Caco-2 (cell line): ENCODE measurements at regions not wholly inside any gene's neighbourhood (a gene's known extent, or its start where the extent isn't known, plus 50 kb on each side); places are given as distances from the start of the nearest gene placed in this dataset.

Source experiments
- BruUV-seq: library from RNA; stranded (reverse); fragments of 400-500 nt; replicated peaks from 2 replicates; lab custom pipeline; 2021; lab: Mats Ljungman, UMichigan
- CTCF ChIA-PET: fragments of 300-600 bp; sonication (Branson Sonifier 250); formaldehyde crosslinking; loops from one replicate; lab custom pipeline; 2022; ENCODE audit warnings: antibody characterized with exemption; lab: Charles Lee
- POLR2A ChIA-PET: fragments of 300-600 bp; sonication (Branson Sonifier 250); formaldehyde crosslinking; loops from one replicate; lab custom pipeline; 2022; ENCODE audit warnings: antibody characterized with exemption; lab: Charles Lee
- DNase-seq, 2 experiments: peaks; one replicate each; pipeline versions ENCODE4 v3.0.0 to v3.0.0-alpha.2; 2020 to 2022
- H3K27me3 ChIP-seq: replicated peaks from 2 replicates; pipeline ENCODE4 v1.6.0; 2011; ENCODE audit warnings: low read length; ENCODE audit not compliant: control insufficient read depth, insufficient read depth
- H3K36me3 ChIP-seq: 2 replicates; pipeline ENCODE4 v1.5.1; 2011; ENCODE audit warnings: low read length; ENCODE audit not compliant: control insufficient read depth, insufficient read depth
- H3K4me1 ChIP-seq: fragments of 250-450 bp; sonication (Bioruptor Pico); 2 replicates; pipeline ENCODE4 v1.5.1; 2020; ENCODE audit warnings: mild to moderate bottlenecking
- H3K4me3 ChIP-seq: 2 replicates; pipeline ENCODE4 v1.5.1; 2011; ENCODE audit warnings: low read depth, mild to moderate bottlenecking, control low read depth, low read length
- H3K9me3 ChIP-seq: fragments of 250-450 bp; sonication (Bioruptor Pico); 2 replicates; pipeline ENCODE4 v1.5.1; 2020; ENCODE audit warnings: mild to moderate bottlenecking, moderate library complexity
- H3K27ac Mint-ChIP-seq: one replicate; pipeline ENCODE4 v1.8.0; 2022; ENCODE audit warnings: mixed read lengths; ENCODE audit not compliant: unreplicated experiment
- H3K27me3 Mint-ChIP-seq: one replicate; pipeline ENCODE4 v1.8.0; 2022; ENCODE audit warnings: mixed read lengths; ENCODE audit not compliant: insufficient read depth, unreplicated experiment
- H3K36me3 Mint-ChIP-seq: one replicate; pipeline ENCODE4 v1.8.0; 2022; ENCODE audit warnings: mild to moderate bottlenecking, mixed read lengths; ENCODE audit not compliant: insufficient read depth, unreplicated experiment
- H3K4me1 Mint-ChIP-seq: one replicate; pipeline ENCODE4 v1.8.0; 2022; ENCODE audit warnings: low read depth, mixed read lengths; ENCODE audit not compliant: unreplicated experiment
- H3K4me3 Mint-ChIP-seq: one replicate; pipeline ENCODE4 v1.8.0; 2022; ENCODE audit warnings: mild to moderate bottlenecking, moderate library complexity, mixed read lengths; ENCODE audit not compliant: unreplicated experiment
- H3K9me3 Mint-ChIP-seq: one replicate; pipeline ENCODE4 v1.8.0; 2022; ENCODE audit warnings: mixed read lengths; ENCODE audit not compliant: unreplicated experiment
- intact Hi-C: fragments of 100-400 bp; cut with micrococcal nuclease; formaldehyde crosslinking; loops from one replicate; pipeline ENCODE4 v1.10.0; 2022; ENCODE audit not compliant: unreplicated experiment
- TF ChIP-seq, protein P1 (sequence below), 2 experiments: fragments of 200-600 bp in 1 of 2; IDR thresholded peaks; 1 replicate in 1 of 2; 2 replicates in 1 of 2; pipeline versions ENCODE4 v1.5.1 to v1.8.0; 2011 to 2022; ENCODE audit warnings: antibody characterized with exemption in 1 of 2, control low read depth in 1 of 2, inconsistent platforms in 1 of 2, low read depth in 1 of 2, low read length in 1 of 2, mild to moderate bottlenecking in 1 of 2, moderate library complexity in 1 of 2; ENCODE audit not compliant: insufficient read depth in 1 of 2, severe bottlenecking in 1 of 2, unreplicated experiment in 1 of 2

- no peaks in the 10 kb centered on the region for H3K36me3 ChIP-seq
- Mint-ChIP-seq H3K36me3 (no peaks in the 10 kb centered on the region), H3K27ac (no peak overlapping the region), H3K9me3 (no peaks in the 10 kb centered on the region), H3K27me3 (no peaks in the 10 kb centered on the region), H3K4me1 (no peaks in the 10 kb centered on the region), H3K4me3 (no peak overlapping the region)
- no peak for DNase-seq
- POLR2A ChIA-PET, result no interaction called here
- intact Hi-C loops, result no loop called here
- TF ChIP-seq, protein P1, sequence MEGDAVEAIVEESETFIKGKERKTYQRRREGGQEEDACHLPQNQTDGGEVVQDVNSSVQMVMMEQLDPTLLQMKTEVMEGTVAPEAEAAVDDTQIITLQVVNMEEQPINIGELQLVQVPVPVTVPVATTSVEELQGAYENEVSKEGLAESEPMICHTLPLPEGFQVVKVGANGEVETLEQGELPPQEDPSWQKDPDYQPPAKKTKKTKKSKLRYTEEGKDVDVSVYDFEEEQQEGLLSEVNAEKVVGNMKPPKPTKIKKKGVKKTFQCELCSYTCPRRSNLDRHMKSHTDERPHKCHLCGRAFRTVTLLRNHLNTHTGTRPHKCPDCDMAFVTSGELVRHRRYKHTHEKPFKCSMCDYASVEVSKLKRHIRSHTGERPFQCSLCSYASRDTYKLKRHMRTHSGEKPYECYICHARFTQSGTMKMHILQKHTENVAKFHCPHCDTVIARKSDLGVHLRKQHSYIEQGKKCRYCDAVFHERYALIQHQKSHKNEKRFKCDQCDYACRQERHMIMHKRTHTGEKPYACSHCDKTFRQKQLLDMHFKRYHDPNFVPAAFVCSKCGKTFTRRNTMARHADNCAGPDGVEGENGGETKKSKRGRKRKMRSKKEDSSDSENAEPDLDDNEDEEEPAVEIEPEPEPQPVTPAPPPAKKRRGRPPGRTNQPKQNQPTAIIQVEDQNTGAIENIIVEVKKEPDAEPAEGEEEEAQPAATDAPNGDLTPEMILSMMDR (IDR thresholded peaks at IDR 0.05; ENCODE audit: insufficient read depth in 1 of 2, low read depth in 1 of 2, low read length in 1 of 2, severe bottlenecking in 1 of 2, unreplicated experiment in 1 of 2), result no peak
- H3K9me3 ChIP-seq, result no peaks in the 10 kb centered on the region
- no peak overlapping the region for H3K4me3 ChIP-seq
- H3K4me1 ChIP-seq, result no peaks in the 10 kb centered on the region
- no TSS peak for BruUV-seq
- H3K27me3 ChIP-seq, result no peaks in the 10 kb centered on the region
- CTCF ChIA-PET, result no interaction called here
Observed at GRCh38 chr9:12266758-12267157, 426.4 kb upstream of the TYRP1 start.

GRCh38 chr9:12271421-12271891 is 421.7 kb upstream of the TYRP1 start:
- Mint-ChIP-seq H3K27me3 (peaks cover 2% of the 10 kb centered on the region), H3K9me3 (no peaks in the 10 kb centered on the region), H3K36me3 (no peaks in the 10 kb centered on the region), H3K4me3 (no peak overlapping the region), H3K27ac (no peak overlapping the region), H3K4me1 (no peaks in the 10 kb centered on the region)
- no peak for DNase-seq
- TF ChIP-seq, protein P1 (IDR thresholded peaks at IDR 0.05; ENCODE audit: insufficient read depth in 1 of 2, low read depth in 1 of 2, low read length in 1 of 2, severe bottlenecking in 1 of 2, unreplicated experiment in 1 of 2), result no peak
- H3K4me3 ChIP-seq, result no peak overlapping the region
- no TSS peak for BruUV-seq
- intact Hi-C loops, result loop anchor here (10.0 kb wide), 1 partner anchor 53 kb away; no protein-coding TSS in a partner anchor
- CTCF ChIA-PET, result no interaction called here
- POLR2A ChIA-PET, result no interaction called here
- no peaks in the 10 kb centered on the region for H3K27me3 ChIP-seq
- H3K36me3 ChIP-seq, result no peaks in the 10 kb centered on the region
- no peaks in the 10 kb centered on the region for H3K4me1 ChIP-seq
- H3K9me3 ChIP-seq, result no peaks in the 10 kb centered on the region

- Histone ChIP-seq H3K27me3 (no peaks in the 10 kb centered on the region), H3K36me3 (no peaks in the 10 kb centered on the region), H3K4me1 (no peaks in the 10 kb centered on the region), H3K9me3 (no peaks in the 10 kb centered on the region), H3K4me3 (no peak overlapping the region)
- no peak for DNase-seq
- H3K36me3 Mint-ChIP-seq, result no peaks in the 10 kb centered on the region
- BruUV-seq, result no TSS peak
- intact Hi-C loops, result loop anchor here (10.0 kb wide), 1 partner anchor 52 kb away; no protein-coding TSS in a partner anchor
- H3K27me3 Mint-ChIP-seq, result peaks cover 2% of the 10 kb centered on the region
- ChIA-PET POLR2A (no interaction called here), CTCF (no interaction called here)
- H3K9me3 Mint-ChIP-seq, result no peaks in the 10 kb centered on the region
- H3K4me3 Mint-ChIP-seq, result no peak overlapping the region
- TF ChIP-seq, protein P1 (IDR thresholded peaks at IDR 0.05; ENCODE audit: insufficient read depth in 1 of 2, low read depth in 1 of 2, low read length in 1 of 2, severe bottlenecking in 1 of 2, unreplicated experiment in 1 of 2), result no peak
- no peaks in the 10 kb centered on the region for H3K4me1 Mint-ChIP-seq
- H3K27ac Mint-ChIP-seq, result no peak overlapping the region
Observed at GRCh38 chr9:12272471-12273120, 420.6 kb upstream of the TYRP1 start.
